Renal pelvis (tissue), 1 donor: ENCODE measurements at regions not wholly inside any gene's neighbourhood (a gene's known extent, or its start where the extent isn't known, plus 50 kb on each side); places are given as distances from the start of the nearest gene placed in this dataset.
A peak's percentile ranks its signal among the peaks of the same experiment; 100 is the strongest.

Experiments used
- DNase-seq: peaks from one replicate; pipeline ENCODE4 v3.0.0-alpha.2; 2013

DNA sequence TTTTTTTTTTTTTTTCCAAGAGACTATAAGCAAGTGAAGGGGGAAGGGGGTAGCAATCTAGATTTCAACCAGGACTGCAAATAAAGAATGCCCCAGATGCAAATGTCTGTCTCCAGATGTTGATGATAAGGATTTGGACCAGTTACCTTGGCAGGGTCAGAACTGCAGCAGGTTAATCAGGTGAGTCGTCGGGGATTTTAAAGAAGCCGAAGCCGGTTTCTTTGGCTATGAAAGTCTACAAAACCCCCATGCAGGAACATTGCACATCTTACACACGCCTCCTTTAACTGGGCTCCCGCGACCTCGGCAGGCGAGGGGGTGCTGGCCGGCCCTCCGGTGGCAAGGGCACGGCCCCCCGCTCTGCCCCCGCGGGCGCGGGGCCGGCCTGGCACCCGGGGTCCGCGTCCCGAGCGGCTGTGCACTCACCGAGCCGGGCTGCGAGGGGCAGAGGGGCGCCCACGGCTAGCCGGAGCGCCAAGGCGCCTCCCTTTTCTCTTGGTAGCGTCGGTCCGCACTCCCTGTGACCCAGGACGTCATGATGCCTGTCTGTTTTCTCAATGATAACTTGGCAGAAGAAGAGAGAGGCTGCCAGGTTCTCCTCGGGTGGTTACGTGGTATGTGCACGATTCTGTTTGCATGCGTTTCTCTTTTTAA lies 366.3 kb upstream of the ESRRG start:
- peak; percentile 63 for DNase-seq

DNA sequence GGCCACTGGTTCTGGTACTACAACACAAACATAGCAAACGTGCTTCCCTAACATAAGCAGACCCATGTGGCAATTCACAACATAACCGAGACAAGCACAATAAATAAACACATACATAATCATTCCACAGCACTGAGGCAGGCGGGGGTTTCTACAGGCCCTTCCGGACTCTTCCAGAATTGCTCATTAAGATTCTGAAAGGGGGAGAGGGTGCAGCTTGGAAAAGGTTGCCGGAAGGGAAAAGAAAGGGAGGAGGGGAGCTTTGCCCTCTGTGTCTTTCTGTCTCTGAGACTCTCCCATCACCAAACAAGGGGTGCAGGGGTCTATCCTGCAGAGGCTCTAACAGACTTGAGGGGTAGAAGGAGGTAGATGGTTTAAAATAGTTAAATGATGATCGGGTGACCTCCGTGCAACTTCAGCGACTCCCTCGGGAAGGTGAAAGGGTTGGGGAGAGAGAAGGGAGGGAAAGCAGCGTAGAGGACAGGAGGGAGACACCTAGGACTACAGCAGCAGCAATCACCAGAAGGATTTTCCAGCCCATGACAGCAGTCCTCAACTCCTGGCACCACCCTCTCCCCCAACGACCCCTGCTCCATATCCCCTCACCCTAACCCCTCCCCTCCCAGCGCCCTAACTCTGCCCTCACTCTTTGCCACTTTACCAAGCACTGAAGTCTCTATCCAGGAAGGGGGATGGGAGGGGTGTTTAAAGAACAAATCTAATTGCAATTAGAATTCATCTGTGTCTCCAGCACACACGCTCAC lies 365.5 kb upstream of the ESRRG start:
- no peak for DNase-seq

DNA sequence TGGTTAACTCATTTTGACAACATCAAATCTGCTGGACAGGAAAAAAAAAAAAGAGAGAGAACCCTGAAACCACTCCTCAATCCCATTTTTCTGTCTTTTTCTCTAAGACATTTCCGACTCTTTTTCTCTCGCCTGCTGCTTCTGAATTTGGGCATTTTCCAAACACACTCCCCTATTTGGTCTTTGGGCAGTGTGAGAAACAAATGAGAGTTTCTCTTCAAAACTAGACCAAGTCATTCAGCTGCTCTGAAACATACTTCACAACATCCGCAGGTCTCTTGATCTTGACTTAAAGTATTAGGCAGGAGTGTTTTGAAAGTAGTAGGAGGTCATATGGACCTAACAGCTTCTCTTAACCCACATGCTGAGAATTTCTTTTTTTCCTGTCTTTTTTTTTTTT lies 364.8 kb upstream of the ESRRG start:
- no peak for DNase-seq

DNA sequence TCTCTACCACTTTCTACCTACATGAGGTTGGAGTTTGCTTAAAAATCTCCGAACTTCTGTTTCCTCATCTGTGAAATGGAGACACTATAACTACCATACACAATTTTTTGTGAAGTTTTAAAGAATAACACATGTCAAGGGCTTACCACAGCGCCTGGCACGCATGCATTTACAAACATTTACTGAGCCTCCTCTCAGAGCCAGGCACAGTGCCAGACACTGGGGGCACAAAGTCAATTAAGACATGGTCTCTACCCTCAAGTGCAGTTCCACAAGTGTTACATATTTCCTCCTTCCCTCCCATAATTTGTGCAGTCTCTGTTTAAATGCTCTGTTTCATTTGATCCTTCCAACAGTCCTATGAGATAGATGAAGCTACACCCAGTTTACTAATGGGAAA lies 356.4 kb upstream of the ESRRG start:
- DNase-seq: no peak

DNA sequence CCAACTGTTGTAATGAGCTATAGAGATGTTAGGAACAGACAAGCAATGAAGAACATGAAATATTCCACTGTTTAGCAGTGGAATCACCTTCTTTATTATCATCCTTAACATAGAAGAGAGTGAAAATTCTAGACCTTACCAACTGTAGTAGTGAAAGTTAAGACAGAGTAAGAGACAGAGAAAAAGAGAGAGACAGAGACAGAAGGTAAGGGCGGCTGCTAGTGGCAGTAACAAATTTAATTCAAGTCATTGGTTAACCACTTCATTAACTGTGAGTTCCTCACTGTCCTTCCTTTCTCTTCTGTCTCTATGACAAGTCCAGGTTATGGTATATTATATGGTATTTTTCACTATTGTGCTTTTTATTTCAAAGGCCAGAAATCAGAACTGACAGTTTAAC lies 355.7 kb upstream of the ESRRG start:
- no peak for DNase-seq

DNA sequence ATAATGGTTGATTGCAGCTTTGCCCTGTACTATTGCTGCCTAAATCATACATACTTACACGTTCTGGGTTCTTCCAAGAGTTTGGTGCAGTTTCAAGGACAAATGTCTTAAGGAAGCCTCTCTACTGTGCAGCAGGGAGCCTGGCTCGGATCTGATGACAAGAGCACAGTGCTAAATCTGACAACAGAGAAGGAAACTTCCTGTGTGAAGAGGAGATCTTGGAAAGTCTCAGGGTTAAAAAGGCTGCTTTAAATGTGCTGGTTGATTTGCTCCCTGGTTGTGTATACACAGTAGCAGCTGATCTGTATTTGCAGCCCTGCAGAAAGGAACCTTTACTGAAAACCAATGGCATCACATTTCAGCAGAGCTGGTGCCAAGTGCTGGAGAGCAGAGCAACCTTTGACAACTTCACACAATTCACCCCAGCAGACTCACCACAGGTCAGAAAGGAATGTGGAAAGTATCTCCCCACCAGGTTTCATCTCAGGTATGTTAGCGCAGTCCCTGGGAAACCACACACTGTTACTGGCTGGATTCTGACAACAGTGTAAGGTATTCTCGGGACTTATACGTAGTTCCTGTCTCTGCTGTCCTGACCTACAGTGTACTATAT lies 355.0 kb upstream of the ESRRG start:
- peak; percentile 46 for DNase-seq

DNA sequence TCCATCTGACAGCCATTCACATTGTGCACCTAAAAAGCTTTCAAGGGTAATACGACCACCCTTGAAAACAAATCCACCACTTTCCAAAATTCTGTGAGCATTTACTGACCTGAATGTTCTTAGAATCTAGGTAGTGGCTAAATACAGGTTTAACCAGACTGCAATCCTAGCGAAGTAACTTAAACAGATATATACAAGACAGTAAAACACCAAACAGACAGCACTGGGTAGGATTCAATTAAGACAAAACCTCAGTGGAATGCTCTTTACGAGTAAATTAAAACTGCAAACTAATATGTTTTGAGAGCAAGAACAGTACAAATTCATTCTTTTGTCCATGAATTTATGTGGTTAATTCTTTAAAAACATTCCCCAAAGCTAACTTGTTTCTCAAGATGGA lies 354.2 kb upstream of the ESRRG start:
- no peak for DNase-seq

DNA sequence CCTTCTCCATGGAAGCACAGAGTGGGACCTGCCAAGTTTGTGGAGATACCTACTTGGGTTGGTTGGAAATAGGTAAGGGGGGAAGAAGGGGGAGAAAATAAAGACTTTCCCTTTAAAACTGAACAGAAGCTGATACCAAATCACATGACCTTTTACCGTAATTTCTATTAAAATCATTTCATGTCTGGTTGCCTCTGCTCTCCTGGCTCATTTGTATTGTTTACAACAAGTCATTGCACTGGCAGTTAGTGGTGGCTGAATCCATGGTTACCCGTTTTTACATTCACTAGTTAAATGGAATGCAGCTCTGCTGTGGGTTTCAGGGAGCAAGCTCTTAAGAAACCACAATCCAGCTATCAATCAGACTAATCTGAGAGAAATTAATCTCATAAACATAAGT lies 353.7 kb upstream of the ESRRG start:
- DNase-seq: peak; percentile 61

DNA sequence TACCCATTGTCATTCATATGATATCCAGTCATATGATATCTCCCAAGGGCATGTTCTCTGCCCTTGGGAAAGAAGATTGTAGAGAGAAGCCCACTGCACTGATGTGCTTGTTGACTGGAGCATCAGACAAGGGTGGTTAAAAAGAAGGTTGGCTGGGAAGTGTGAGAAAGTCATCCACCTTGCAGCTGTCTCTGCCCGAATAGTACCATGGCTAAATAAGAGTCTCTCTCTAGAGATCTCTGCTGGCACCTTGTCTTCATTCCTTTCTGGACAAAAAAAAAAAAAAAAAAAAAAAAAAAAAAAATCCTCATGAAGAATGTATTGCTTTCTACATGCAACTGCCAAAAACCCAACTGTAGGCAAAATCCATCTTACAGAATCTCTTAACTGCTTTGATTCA lies 349.7 kb upstream of the ESRRG start:
- DNase-seq: no peak

DNA sequence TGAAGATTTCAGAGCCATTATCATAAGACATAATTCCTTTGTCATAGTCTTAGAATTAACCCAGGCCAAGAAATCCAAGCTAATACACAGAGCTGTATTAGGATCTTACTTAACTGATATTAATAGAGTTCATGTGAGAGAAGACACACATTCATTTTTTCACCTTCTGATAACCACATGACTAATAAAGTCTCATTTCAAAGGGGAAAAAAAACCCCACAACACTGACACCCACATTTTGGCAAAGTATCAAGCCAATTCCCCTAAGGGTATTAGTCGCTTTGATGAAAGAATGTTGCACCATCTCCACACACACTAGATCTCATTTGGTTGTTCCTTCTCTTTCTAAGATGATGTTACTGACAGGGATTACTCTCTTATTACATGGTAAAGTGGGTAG lies 344.4 kb upstream of the ESRRG start:
- no peak for DNase-seq

DNA sequence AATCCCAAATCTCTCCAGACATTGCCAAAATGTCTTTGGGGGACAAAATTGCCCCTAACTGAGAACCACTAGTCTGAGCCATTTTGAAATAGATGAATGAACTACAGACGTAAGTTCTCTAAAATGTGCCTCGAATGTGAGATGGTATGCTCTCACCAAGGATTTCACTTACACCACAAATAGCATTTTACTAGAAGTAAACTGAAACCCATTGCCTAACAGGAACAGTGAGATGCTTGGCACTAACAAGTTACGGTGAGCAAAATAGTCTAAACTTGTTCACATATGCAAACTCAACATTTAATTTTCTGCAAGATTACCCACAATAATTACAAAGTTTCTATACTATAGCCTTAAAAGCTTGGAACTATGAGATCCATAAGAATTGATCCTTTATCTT lies 343.6 kb upstream of the ESRRG start:
- DNase-seq: no peak

DNA sequence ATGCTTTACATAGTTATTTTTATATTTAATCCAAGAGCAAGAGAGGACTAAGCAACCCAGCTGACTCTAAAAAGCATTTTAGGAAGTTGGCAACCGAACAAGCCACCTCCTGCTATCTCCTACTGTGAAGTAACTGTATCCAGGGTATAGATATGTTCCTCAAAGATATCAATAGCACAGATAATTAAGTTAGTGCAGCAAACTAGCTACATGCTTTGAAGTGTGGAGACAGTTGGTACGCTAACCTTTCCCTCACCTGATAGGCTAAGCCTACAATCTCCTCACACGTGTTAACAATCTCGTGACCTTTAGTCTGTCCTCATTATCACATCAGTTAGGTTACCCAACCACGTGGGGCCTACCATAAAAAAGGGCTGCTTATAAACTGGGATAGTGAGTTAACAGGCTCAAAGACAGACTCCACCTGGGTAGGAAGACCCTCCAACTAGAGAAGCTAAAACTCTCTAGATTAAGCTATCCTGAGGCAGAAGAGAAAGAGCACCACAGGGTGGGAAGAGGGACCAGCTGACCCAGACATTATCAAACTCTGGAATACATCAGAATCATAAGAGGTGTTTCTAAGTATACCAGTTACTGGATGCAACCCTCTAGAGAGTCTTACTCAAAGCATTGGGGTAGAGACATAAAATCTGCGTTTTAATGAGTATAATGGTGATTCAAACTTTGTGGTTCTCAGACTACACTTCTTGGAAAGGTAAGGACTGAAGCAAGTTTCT lies 340.1 kb upstream of the ESRRG start:
- no peak for DNase-seq

DNA sequence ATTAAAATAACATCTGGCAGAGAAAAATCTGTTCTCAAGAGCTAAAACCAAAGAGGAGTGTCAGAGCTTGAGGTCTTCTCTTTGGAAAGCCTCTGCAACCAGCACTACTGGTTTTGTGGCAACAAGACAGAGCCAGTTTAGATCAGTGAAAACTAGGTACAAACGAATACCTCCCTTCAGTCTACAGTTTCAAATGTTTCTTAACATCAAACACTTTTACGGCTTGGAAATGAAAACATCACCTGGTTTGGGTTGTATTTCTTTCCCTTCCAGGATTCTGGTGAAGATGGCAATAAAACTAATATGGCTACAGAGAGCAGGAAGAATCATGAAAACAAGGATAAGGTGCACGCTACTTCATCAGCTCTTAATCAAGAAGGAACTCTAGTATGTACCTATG lies 339.4 kb upstream of the ESRRG start:
- peak; percentile 46 for DNase-seq

DNA sequence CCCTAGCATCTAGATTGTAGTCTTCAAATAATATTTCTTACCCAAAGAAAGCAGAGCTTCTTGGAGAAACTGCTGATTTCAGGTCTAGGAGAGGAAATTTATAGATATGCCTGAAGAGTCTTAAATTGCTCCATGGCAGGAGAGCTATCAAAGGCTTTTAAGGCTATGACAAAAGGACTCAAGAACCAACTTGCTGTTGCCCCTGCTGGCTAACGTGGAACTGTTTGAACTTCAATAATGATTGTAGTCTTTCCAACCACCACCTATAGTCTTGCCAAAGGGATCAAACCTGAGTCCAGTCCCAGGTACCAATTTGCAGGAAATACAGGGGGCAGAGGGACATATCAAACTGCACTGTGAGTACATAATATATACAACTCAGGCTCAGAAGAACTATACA lies 336.2 kb upstream of the ESRRG start:
- DNase-seq: no peak

DNA sequence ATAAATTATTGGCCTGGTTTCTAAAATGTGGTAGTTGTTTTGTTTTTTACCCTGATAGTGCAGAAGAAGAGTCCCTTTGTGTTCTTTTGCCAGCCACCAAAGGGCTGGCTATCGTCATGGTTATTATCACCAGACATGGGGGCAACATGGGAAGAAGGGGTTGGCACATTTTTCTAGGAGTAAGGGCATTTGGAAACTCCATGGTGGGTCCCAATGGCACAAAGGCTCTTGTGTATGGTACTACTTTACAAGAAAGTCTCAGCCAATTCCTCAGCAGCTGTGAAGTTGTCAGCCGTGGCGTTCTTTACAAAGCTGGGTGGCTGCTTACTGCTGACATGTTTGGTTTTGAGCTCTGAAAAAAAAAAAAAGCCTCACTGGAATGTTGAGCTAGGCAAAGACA lies 330.4 kb upstream of the ESRRG start:
- no peak for DNase-seq

DNA sequence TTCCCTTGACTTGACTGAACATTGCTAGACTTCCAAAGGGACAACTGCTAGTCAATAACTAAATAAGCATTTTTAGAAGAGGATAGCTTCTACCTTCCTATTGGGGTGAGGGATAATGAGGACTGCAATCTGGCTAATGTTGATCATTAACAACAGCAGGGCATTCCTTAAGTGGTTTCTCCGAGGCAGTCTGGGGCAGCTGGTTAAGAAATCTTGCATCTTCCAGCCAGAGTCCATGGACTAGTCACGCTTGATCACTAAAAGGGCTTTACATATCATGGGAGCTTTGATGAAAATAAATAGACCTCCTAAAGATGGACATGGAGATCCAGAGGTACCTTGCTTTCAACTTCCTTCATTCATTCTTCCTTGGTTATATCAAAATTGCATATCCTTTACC lies 329.4 kb upstream of the ESRRG start:
- DNase-seq: no peak

DNA sequence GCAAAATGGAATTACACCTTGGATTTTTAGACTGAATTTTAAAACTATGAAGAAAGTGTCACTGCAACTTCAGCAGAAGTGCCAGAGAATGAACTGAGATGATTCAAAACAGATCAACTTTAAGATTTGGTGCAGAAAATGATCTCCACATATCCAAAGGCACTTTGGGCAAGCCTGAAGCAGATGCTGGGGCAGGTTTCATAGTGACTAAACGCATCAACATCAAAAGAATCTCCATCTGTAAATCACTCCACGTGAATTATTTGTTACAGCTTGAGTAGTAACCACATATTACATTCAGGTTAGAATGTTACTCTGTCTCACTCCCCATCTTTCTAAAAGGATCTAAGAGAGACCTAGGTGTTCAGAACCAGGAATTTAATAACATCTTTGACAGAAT lies 329.0 kb upstream of the ESRRG start:
- no peak for DNase-seq

DNA sequence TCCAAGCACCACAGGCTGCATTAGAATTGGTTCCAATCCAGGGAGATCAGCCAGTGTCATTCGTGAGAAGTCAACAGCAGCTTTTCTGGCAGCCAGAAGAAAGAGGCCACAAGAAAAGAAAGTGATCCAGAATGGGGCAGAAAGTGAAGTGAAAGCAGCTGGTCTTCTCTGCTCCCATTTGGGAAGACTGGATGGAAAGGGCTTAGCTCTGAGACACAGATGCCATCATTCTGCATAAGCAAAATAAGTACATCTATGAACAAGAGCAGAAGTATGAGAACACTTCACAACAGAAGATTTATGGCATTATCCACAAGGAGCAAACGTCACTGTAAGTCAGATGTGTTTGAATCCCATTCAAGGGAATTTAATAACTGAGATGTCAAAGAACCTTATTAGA lies 326.5 kb upstream of the ESRRG start:
- DNase-seq: no peak

DNA sequence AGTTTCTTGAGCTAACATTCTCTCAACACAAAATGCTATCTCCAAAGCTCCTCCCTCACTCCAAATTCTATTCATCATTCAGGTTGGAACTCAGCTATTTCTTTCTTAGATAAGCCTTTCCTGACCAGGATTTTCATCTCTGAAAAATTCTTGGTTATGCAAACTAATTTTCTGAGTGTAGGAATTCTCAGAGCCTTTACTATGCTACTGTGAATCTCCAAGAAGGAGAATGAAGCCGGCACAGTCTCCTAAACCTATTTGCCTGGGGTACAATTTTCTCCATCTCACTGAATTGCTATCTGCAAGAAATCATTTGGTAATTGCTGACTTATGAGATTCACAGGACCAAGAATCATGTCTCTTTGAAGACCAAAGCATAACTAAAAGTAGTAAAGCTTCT lies 325.9 kb upstream of the ESRRG start:
- DNase-seq: no peak

DNA sequence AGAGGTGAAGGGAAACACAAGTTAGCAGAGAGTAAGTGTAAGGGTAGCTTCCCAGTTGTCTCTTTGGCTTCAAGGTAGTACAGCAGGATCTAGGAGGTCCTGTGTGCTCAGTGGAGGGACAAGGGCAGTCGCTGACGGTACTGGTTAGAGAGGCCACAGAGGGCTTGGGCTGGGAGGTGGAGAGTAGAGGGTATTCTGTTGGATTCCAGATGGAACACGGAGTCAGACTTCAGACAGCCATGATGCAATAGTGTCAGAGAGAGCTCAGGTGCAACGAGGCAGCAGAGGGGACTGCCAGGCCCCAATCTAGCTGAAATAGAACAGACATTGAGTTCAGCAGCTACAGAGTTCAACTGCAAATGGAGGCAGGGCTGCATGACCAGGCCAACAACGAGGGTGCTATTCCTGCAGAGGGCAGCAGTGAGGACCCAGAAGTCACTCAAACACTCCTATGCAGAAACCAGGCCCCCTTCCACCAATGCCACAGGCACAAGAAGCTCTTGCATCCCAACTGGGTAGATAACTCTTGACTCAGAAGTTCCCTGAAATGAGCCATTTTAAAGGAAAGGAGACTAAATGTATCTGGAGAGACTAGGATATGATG lies 325.0 kb upstream of the ESRRG start:
- DNase-seq: no peak

DNA sequence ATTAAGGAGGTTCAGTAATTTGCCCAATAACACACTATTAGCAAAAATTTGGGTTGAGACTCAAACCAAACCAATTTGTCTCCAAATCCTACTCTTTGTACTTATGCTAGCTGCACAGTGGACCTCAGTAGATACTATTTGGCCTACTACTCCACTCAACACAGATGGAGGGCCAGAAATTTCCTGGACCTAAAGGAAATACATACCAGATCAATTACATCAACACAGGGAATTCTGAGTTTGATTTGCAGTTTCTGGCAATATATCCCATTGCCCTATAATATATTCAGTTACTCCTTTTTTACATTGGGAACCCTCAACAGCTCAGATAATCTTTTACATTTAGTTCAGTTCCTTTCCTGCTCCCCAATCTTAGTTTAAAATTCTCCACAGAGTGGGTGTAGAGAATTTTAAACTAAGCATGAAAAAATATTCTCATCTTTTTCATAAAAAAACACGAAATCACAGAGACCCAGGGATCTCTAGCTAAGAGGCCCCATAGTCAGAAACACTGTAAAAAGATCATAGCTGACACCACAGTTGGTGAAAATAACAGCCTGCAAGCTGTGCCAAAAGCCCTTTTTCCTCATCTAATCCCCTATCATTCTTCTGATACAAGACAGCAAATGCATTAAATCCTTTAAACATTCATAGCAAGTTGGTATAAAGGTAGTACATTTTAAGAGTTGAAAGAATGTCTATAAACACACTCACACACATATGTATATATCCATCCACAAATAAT lies 317.7 kb upstream of the ESRRG start:
- no peak for DNase-seq

DNA sequence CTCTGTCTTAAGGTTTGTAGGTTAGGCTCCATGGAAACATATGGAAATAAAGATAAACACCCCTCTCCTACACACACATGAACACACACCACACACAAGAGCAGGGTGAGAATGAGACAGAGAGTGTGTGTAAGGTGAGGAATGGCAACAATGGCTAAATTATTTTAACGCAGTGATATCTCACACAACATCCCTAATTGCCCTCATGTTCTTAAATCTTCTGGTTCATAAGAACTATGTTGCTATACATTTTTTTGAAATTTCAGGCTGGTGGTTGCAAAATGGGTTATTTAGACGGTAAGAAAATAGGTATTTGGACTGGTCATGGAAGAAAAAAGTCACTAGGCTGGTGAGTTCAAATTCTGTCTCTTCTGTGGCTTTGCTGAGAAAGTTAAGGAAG lies 316.7 kb upstream of the ESRRG start:
- no peak for DNase-seq
